ENCODE measurements at regions not wholly inside any gene's neighbourhood (a gene's known extent, or its start where the extent isn't known, plus 50 kb on each side); places are given as distances from the start of the nearest gene placed in this dataset.

- H3K4me3 ChIP-seq, result no peak overlapping the region
- CTCF ChIA-PET (ENCODE audit: low intra/inter-chr PET ratio), result no interaction called here
- no peak for FAIRE-seq
- TF ChIP-seq HDAC6 (IDR thresholded peaks at IDR 0.05; ENCODE audit: low read depth, low read length) (no peak), ZNF143 (CRISPR knock-in tag; IDR thresholded peaks at IDR 0.05) (no peak), CXXC5 (CRISPR knock-in tag; IDR thresholded peaks at IDR 0.05) (no peak), PTRF (tag; IDR thresholded peaks at IDR 0.05) (no peak), NFXL1 (CRISPR knock-in tag; IDR thresholded peaks at IDR 0.05) (no peak), SRSF1 (IDR thresholded peaks at IDR 0.05; ENCODE audit: low read depth, low read length) (no peak), RAD21 (CRISPR knock-in tag; conservative IDR thresholded peaks at IDR 0.05 in 1 of 2, IDR thresholded peaks at IDR 0.05 in 1 of 2) (no peak), TAF1 (IDR thresholded peaks at IDR 0.05; ENCODE audit: control insufficient read depth, extremely low read depth, insufficient read depth, low read length, severe bottlenecking) (no peak), TBL1XR1 (IDR thresholded peaks at IDR 0.05; ENCODE audit: low read length in 2 of 2) (no peak), NUFIP1 (IDR thresholded peaks at IDR 0.05; ENCODE audit: partially characterized antibody) (no peak), KDM4B (IDR thresholded peaks at IDR 0.05; ENCODE audit: borderline replicate concordance in 2 of 2, low read depth in 1 of 2) (no peak), RFX5 (IDR thresholded peaks at IDR 0.05; ENCODE audit: low read depth, low read length) (no peak), ZNF41 (CRISPR knock-in tag; conservative IDR thresholded peaks at IDR 0.05) (no peak), ETV6 (IDR thresholded peaks at IDR 0.05; ENCODE audit: borderline replicate concordance in 1 of 2, low read depth in 2 of 2, low read length in 1 of 2) (no peak), ETV6 (CRISPR knock-in tag; IDR thresholded peaks at IDR 0.05; ENCODE audit: borderline replicate concordance) (no peak)
- TF ChIP-seq, protein P1, sequence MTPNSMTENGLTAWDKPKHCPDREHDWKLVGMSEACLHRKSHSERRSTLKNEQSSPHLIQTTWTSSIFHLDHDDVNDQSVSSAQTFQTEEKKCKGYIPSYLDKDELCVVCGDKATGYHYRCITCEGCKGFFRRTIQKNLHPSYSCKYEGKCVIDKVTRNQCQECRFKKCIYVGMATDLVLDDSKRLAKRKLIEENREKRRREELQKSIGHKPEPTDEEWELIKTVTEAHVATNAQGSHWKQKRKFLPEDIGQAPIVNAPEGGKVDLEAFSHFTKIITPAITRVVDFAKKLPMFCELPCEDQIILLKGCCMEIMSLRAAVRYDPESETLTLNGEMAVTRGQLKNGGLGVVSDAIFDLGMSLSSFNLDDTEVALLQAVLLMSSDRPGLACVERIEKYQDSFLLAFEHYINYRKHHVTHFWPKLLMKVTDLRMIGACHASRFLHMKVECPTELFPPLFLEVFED (CRISPR knock-in tag; conservative IDR thresholded peaks at IDR 0.05), result no peak
- intact Hi-C loops (cut with micrococcal nuclease) (no loop called here), in situ Hi-C loops (cut with MboI) (no loop called here)
- H3K9me3 ChIP-seq (replicated peaks; ENCODE audit: control insufficient read depth, insufficient read depth, low read depth, low read length), result no peaks in the 10 kb centered on the region
- no peak overlapping the region for H2AFZ ChIP-seq (ENCODE audit: low read depth, low read length)
- no peak for ATAC-seq
- BruUV-seq (replicated peaks), result no TSS peak
- no peak overlapping the region for H3K9ac ChIP-seq (ENCODE audit: insufficient read depth in 1 of 2, low read depth in 2 of 2, low read length in 2 of 2)
- H3K4me2 ChIP-seq (ENCODE audit: insufficient read depth, low read length), result no peak overlapping the region
- H3K36me3 ChIP-seq (ENCODE audit: control insufficient read depth, insufficient read depth, low read length), result no peaks in the 10 kb centered on the region
- DNase-seq (ENCODE audit: extremely low read depth in 1 of 4, low spot score in 3 of 4), result no peak
- no peaks in the 10 kb centered on the region for H3K9me1 ChIP-seq (ENCODE audit: control insufficient read depth, insufficient read depth, low read length)
- no peaks in the 10 kb centered on the region for H4K20me1 ChIP-seq (replicated peaks; ENCODE audit: control insufficient read depth, insufficient read depth, low read length)
- H3K27ac ChIP-seq (ENCODE audit: extremely low read depth, low read depth, low read length), result no peak overlapping the region
- H3K79me2 ChIP-seq (ENCODE audit: control insufficient read depth, insufficient read depth, low read length), result no peaks in the 10 kb centered on the region
- no peaks in the 10 kb centered on the region for H3K27me3 ChIP-seq (ENCODE audit: control insufficient read depth in 2 of 2, insufficient read depth in 2 of 2, low read length in 2 of 2)
- POLR2A ChIA-PET, result no interaction called here
- 0% methylated on average over 4 of the region's 4 CpGs for WGBS (ENCODE audit: insufficient coverage, low coverage, missing lambda C conversion rate)
- no peaks in the 10 kb centered on the region for H3K4me1 ChIP-seq (replicated peaks in 1 of 2; ENCODE audit: control insufficient read depth in 2 of 2, insufficient read depth in 2 of 2, low read length in 2 of 2)
These were observed 574.8 kb downstream of the HACE1 start for GRCh38 chr6:104284872-104285271.
